CD14-positive monocyte (primary cell): ENCODE measurements at regions not wholly inside any gene's neighbourhood (a gene's known extent, or its start where the extent isn't known, plus 50 kb on each side); places are given as distances from the start of the nearest gene placed in this dataset.

Source experiments
- DNase-seq, 3 donors: peaks; one replicate each; pipeline ENCODE4 v3.0.0-alpha.2; 2011 to 2022
- H2AFZ ChIP-seq: 2 replicates; pipeline ENCODE4 v1.6.0; 2012; ENCODE audit warnings: mild to moderate bottlenecking, low read depth, low read length, inconsistent platforms; ENCODE audit not compliant: insufficient read depth, poor library complexity, severe bottlenecking
- H3K27ac ChIP-seq, 2 donors: 1 replicate in 1 of 2; 2 replicates in 1 of 2; pipeline ENCODE4 v1.5.1; 2012 to 2013; ENCODE audit warnings: low read length in 2 of 2, control low read depth in 1 of 2, inconsistent platforms in 1 of 2, low read depth in 1 of 2, mild to moderate bottlenecking in 1 of 2
- H3K27me3 ChIP-seq, 2 donors: one replicate each; pipeline versions ENCODE4 v1.6.0 to v1.6.1; 2011 to 2013; ENCODE audit warnings: low read length in 2 of 2; ENCODE audit not compliant: control insufficient read depth in 2 of 2, insufficient read depth in 2 of 2
- H3K36me3 ChIP-seq, 2 donors: replicated peaks in 1 of 2; 1 replicate in 1 of 2; 2 replicates in 1 of 2; pipeline versions ENCODE4 v1.5.1 to v1.6.1; 2012 to 2013; ENCODE audit warnings: low read length in 2 of 2, control low read depth in 1 of 2, inconsistent platforms in 1 of 2, mild to moderate bottlenecking in 1 of 2; ENCODE audit not compliant: insufficient read depth in 2 of 2, control insufficient read depth in 1 of 2
- H3K4me1 ChIP-seq, 2 donors: 1 replicate in 1 of 2; 2 replicates in 1 of 2; pipeline versions ENCODE4 v1.5.1 to v1.6.1; 2012 to 2013; ENCODE audit warnings: low read length in 2 of 2, control low read depth in 1 of 2, inconsistent platforms in 1 of 2, mild to moderate bottlenecking in 1 of 2, moderate library complexity in 1 of 2; ENCODE audit not compliant: insufficient read depth in 2 of 2, control insufficient read depth in 1 of 2
- H3K4me2 ChIP-seq: replicated peaks from 2 replicates; pipeline ENCODE3; 2012; ENCODE audit warnings: low read length, moderate library complexity, mild to moderate bottlenecking; ENCODE audit not compliant: poor library complexity, severe bottlenecking; ENCODE audit errors: extremely low read depth
- H3K4me3 ChIP-seq, 3 experiments: fragments of 200-600 bp in 1 of 3; sonication (generic) in 1 of 3; replicated peaks in 1 of 3; 1 replicate in 2 of 3; 2 replicates in 1 of 3; pipeline ENCODE4 v1.5.1; 2011 to 2013; ENCODE audit warnings: low read length in 3 of 3, mild to moderate bottlenecking in 3 of 3, control low read depth in 2 of 3, low read depth in 2 of 3, inconsistent platforms in 1 of 3, moderate library complexity in 1 of 3
- H3K79me2 ChIP-seq: 2 replicates; pipeline ENCODE4 v1.6.0; 2012; ENCODE audit warnings: mild to moderate bottlenecking, control low read depth, inconsistent platforms, low read length, moderate library complexity; ENCODE audit not compliant: insufficient read depth
- H3K9ac ChIP-seq: 2 replicates; pipeline ENCODE4 v1.6.0; 2017; ENCODE audit warnings: low read length, mild to moderate bottlenecking; ENCODE audit not compliant: insufficient read depth, poor library complexity, severe bottlenecking
- H3K9me3 ChIP-seq, 2 donors: replicated peaks in 1 of 2; 1 replicate in 1 of 2; 2 replicates in 1 of 2; pipeline versions ENCODE4 v1.5.1 to v1.6.1; 2012 to 2013; ENCODE audit warnings: low read length in 2 of 2, control low read depth in 1 of 2; ENCODE audit not compliant: control insufficient read depth in 1 of 2, insufficient read depth in 1 of 2
- H4K20me1 ChIP-seq: 2 replicates; pipeline ENCODE4 v1.6.0; 2012; ENCODE audit warnings: mild to moderate bottlenecking, low read length, control low read depth, moderate library complexity; ENCODE audit not compliant: insufficient read depth
- H3K27ac Mint-ChIP-seq, 7 donors: one replicate each; pipeline ENCODE4 v1.8.0; 2020; ENCODE audit warnings: mild to moderate bottlenecking in 7 of 7, mixed read lengths in 7 of 7, moderate library complexity in 6 of 7, inconsistent platforms in 2 of 7
- H3K27me3 Mint-ChIP-seq, 3 donors: one replicate each; pipeline ENCODE4 v1.8.0; 2021 to 2022; ENCODE audit warnings: low read depth in 3 of 3, mild to moderate bottlenecking in 3 of 3, mixed read lengths in 3 of 3, moderate library complexity in 3 of 3, inconsistent platforms in 1 of 3
- H3K36me3 Mint-ChIP-seq, 2 donors: one replicate each; pipeline ENCODE4 v1.8.0; 2020; ENCODE audit warnings: mixed read lengths in 2 of 2, inconsistent platforms in 1 of 2, mild to moderate bottlenecking in 1 of 2
- H3K4me1 Mint-ChIP-seq: one replicate; pipeline ENCODE4 v1.8.0; 2020; ENCODE audit warnings: mild to moderate bottlenecking, mixed read lengths
- H3K4me3 Mint-ChIP-seq, 2 donors: one replicate each; pipeline ENCODE4 v1.8.0; 2020; ENCODE audit warnings: mild to moderate bottlenecking in 2 of 2, mixed read lengths in 2 of 2, moderate library complexity in 1 of 2
- H3K9me3 Mint-ChIP-seq, 7 donors: one replicate each; pipeline ENCODE4 v1.8.0; 2020 to 2022; ENCODE audit warnings: mixed read lengths in 7 of 7, mild to moderate bottlenecking in 6 of 7, moderate library complexity in 6 of 7, inconsistent platforms in 2 of 7
- CTCF ChIP-seq: fragments of 200-600 bp; IDR thresholded peaks from one replicate; pipeline ENCODE4 v1.8.0; 2022; ENCODE audit warnings: antibody characterized with exemption, mild to moderate bottlenecking
- WGBS: methylation state at CpG from one replicate; pipeline ENCODE4 v1.1.5; 2013; ENCODE audit warnings: missing lambda C conversion rate; ENCODE audit not compliant: insufficient coverage; 5-methylcytosine and 5-hydroxymethylcytosine counted together
- intact Hi-C, 2 donors: fragments of 100-400 bp; cut with micrococcal nuclease; formaldehyde crosslinking; loops; one replicate each; pipeline versions ENCODE4 v1.15.0 to v1.15.1; 2023

DNA sequence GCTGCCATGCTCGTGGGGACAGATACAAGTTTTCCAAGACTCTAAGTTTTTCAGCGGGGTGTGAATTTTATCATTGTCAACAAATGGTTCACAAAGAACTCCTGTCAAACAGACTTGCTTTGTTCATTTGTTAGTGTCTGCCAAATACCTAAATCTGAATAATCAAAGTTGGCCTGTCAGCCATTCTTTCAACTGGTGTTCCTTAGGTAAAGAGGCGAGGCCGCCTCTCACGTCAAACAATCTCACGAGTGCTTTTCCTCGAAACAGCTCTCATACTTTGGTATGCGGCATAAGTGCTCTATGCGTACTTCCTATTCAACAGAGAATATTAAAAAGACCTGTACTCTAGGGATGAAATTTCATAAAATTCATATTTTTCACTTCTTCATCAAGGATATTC, 51.4 kb upstream of the KANK4 start:
- H3K9me3 Mint-ChIP-seq, result peaks cover 0 to 4% (median 3%) of the 10 kb centered on the region in 7 donors
- Histone ChIP-seq H3K36me3 (no peaks in the 10 kb centered on the region), H3K4me2 (no peak overlapping the region), H3K9me3 (peaks cover 0 to 4% of the 10 kb centered on the region in 2 donors), H3K27ac (no peak overlapping the region), H3K4me1 (no peaks in the 10 kb centered on the region), H3K27me3 (no peaks in the 10 kb centered on the region), H3K4me3 (no peak overlapping the region), H4K20me1 (no peaks in the 10 kb centered on the region), H3K79me2 (no peaks in the 10 kb centered on the region), H3K9ac (no peak overlapping the region), H2AFZ (no peak overlapping the region)
- peaks cover 1 to 10% (median 2%) of the 10 kb centered on the region in 3 donors for H3K27me3 Mint-ChIP-seq
- no peak for TF ChIP-seq CTCF
- no peak overlapping the region for H3K27ac Mint-ChIP-seq
- no peak for DNase-seq
- H3K4me1 Mint-ChIP-seq, result no peaks in the 10 kb centered on the region
- 85% methylated on average over 6 of the region's 9 CpGs for WGBS
- H3K4me3 Mint-ChIP-seq, result no peak overlapping the region
- no peaks in the 10 kb centered on the region for H3K36me3 Mint-ChIP-seq
- intact Hi-C loops, result no loop called here

GRCh38 chr1:62371375-62371774, 52.1 kb upstream of the KANK4 start:
- intact Hi-C loops, result no loop called here
- DNase-seq, result no peak
- Mint-ChIP-seq H3K27ac (peak overlapping the region in 1 of 7 donors; percentile 42), H3K4me3 (no peak overlapping the region), H3K36me3 (no peaks in the 10 kb centered on the region), H3K9me3 (peaks cover 0 to 4% (median 3%) of the 10 kb centered on the region in 7 donors), H3K4me1 (no peaks in the 10 kb centered on the region), H3K27me3 (peaks cover 1 to 9% (median 2%) of the 10 kb centered on the region in 3 donors)
- WGBS, result no CpG with 5 or more reads among the region's 2 CpGs
- no peaks in the 10 kb centered on the region for H3K4me1 ChIP-seq
- no peak overlapping the region for H3K27ac ChIP-seq
- no peaks in the 10 kb centered on the region for H4K20me1 ChIP-seq
- H3K4me3 ChIP-seq, result no peak overlapping the region
- no peak overlapping the region for H2AFZ ChIP-seq
- no peak overlapping the region for H3K4me2 ChIP-seq
- no peak overlapping the region for H3K9ac ChIP-seq
- H3K79me2 ChIP-seq, result no peaks in the 10 kb centered on the region
- H3K36me3 ChIP-seq, result no peaks in the 10 kb centered on the region
- H3K9me3 ChIP-seq, result peaks cover 0 to 4% of the 10 kb centered on the region in 2 donors
- H3K27me3 ChIP-seq, result no peaks in the 10 kb centered on the region
- TF ChIP-seq CTCF, result no peak
